HCT116 (cell line): ENCODE measurements at regions not wholly inside any gene's neighbourhood (a gene's known extent, or its start where the extent isn't known, plus 50 kb on each side); places are given as distances from the start of the nearest gene placed in this dataset.

Experiments
- ATAC-seq: fragments of 200-7000 bp; cut with Tn5 transposase; 2 replicates; pipeline ENCODE4 v1.9.1; 2020; ENCODE audit warnings: mild to moderate bottlenecking, moderate library complexity
- BruUV-seq: library from RNA; stranded (reverse); fragments of 400-500 nt; replicated peaks from 2 replicates; lab custom pipeline; 2021; lab: Mats Ljungman, UMichigan
- CTCF ChIA-PET: fragments of 300-600 bp; sonication (Branson Sonifier 250); formaldehyde crosslinking; loops from one replicate; lab custom pipeline; 2021; ENCODE audit warnings: antibody characterized with exemption; lab: Charles Lee
- POLR2A ChIA-PET: fragments of 300-600, 350-600 bp; sonication (Branson Sonifier 250); formaldehyde crosslinking; loops from one replicate; lab custom pipeline; 2021; ENCODE audit warnings: antibody characterized with exemption; lab: Charles Lee
- RAD21 ChIA-PET, 2 experiments: fragments of 300-600 bp; sonication (Branson Sonifier 250); formaldehyde crosslinking; loops; one replicate each; lab custom pipeline; 2023; ENCODE audit warnings: low total read pairs in 2 of 2; ENCODE audit not compliant: uncharacterized antibody in 2 of 2, unreplicated experiment in 2 of 2, low non-redundant PET in 1 of 2; lab: Charles Lee
- DNase-seq: peaks from one replicate; pipeline ENCODE4 v3.0.0-alpha.2; 2010; ENCODE audit warnings: low read depth, low spot score
- H2AFZ ChIP-seq: fragments of 200-600 bp; shearing (Covaris generic), sonication (generic); 2 replicates; pipeline ENCODE4 v1.6.1; 2017; ENCODE audit warnings: low read depth, mixed run types, mixed read lengths, antibody characterized with exemption, low read length; ENCODE audit not compliant: poor library complexity, severe bottlenecking
- H3K27ac ChIP-seq: 2 replicates; pipeline ENCODE4 v1.5.1; 2012; ENCODE audit warnings: low read depth, low read length
- H3K27me3 ChIP-seq: fragments of 200-600 bp; sonication (generic); 2 replicates; pipeline ENCODE4 v1.6.1; 2016; ENCODE audit warnings: mixed run types, low read length, mixed read lengths; ENCODE audit not compliant: insufficient read depth
- H3K36me3 ChIP-seq, 2 experiments: fragments of 200-500 bp in 1 of 2; fragments of 200-600 bp in 1 of 2; sonication (Bioruptor generic) in 1 of 2; sonication (generic) in 1 of 2; 2 replicates each; pipeline versions ENCODE4 v1.5.1 to v1.6.1; 2014 to 2016; ENCODE audit warnings: low read length in 2 of 2, inconsistent platforms in 1 of 2, mixed read lengths in 1 of 2, mixed run types in 1 of 2; ENCODE audit not compliant: insufficient read depth in 2 of 2, control insufficient read depth in 1 of 2
- H3K4me1 ChIP-seq, 2 experiments: fragments of 200-600 bp in 1 of 2; sonication (generic) in 1 of 2; 2 replicates each; pipeline versions ENCODE4 v1.5.1 to v1.6.1; 2012 to 2017; ENCODE audit warnings: low read length in 2 of 2, inconsistent platforms in 1 of 2, mild to moderate bottlenecking in 1 of 2, mixed read lengths in 1 of 2, mixed run types in 1 of 2, moderate library complexity in 1 of 2; ENCODE audit not compliant: insufficient read depth in 2 of 2, control insufficient read depth in 1 of 2
- H3K4me2 ChIP-seq: fragments of 200-600 bp; sonication (generic); 2 replicates; pipeline ENCODE4 v1.6.1; 2017; ENCODE audit warnings: mixed run types, low read length, mixed read lengths
- H3K4me3 ChIP-seq, 2 experiments: fragments of 200-600 bp in 1 of 2; sonication (generic) in 1 of 2; replicated peaks in 1 of 2; 2 replicates each; pipeline ENCODE4 v1.5.1; 2011 to 2016; ENCODE audit warnings: low read length in 2 of 2, control low read depth in 1 of 2, low read depth in 1 of 2, mild to moderate bottlenecking in 1 of 2, mixed read lengths in 1 of 2, mixed run types in 1 of 2
- H3K79me2 ChIP-seq: fragments of 200-600 bp; sonication (generic); 2 replicates; pipeline ENCODE4 v1.6.1; 2017; ENCODE audit warnings: mild to moderate bottlenecking, mixed run types, low read length, moderate library complexity, mixed read lengths; ENCODE audit not compliant: insufficient read depth
- H3K9ac ChIP-seq: fragments of 200-600 bp; sonication (generic); 2 replicates; pipeline ENCODE4 v1.6.1; 2016; ENCODE audit warnings: low read length, mixed read lengths
- H3K9me2 ChIP-seq: fragments of 200-600 bp; sonication (generic), shearing (Covaris generic); 2 replicates; pipeline ENCODE4 v1.6.1; 2017; ENCODE audit warnings: mixed run types, mild to moderate bottlenecking, moderate library complexity; ENCODE audit not compliant: insufficient read depth
- H3K9me3 ChIP-seq, 2 experiments: fragments of 200-500 bp in 1 of 2; fragments of 200-600 bp in 1 of 2; sonication (Bioruptor generic) in 1 of 2; sonication (generic) in 1 of 2; 2 replicates each; pipeline ENCODE4 v1.6.1; 2014 to 2017; ENCODE audit warnings: low read length in 2 of 2, mixed read lengths in 2 of 2, inconsistent platforms in 1 of 2, low read depth in 1 of 2, mild to moderate bottlenecking in 1 of 2, mixed run types in 1 of 2, moderate library complexity in 1 of 2; ENCODE audit not compliant: control insufficient read depth in 1 of 2, insufficient read depth in 1 of 2
- H4K20me1 ChIP-seq: fragments of 200-600 bp; sonication (generic), shearing (Covaris generic); 2 replicates; pipeline ENCODE4 v1.6.1; 2017; ENCODE audit warnings: mixed run types, mild to moderate bottlenecking, moderate library complexity; ENCODE audit not compliant: insufficient read depth
- CBX3 ChIP-seq: IDR thresholded peaks from 2 replicates; pipeline ENCODE4 v1.6.1; 2012; ENCODE audit warnings: low read depth
- EZH2 ChIP-seq: fragments of 200-600 bp; sonication (generic); IDR thresholded peaks from 2 replicates; pipeline ENCODE4 v1.6.1; 2017; ENCODE audit warnings: antibody characterized with exemption, mixed run types
- EZH2phosphoT487 ChIP-seq: fragments of 200-600 bp; IDR thresholded peaks from 2 replicates; pipeline ENCODE4 v1.6.1; 2018; ENCODE audit warnings: antibody characterized with exemption, borderline replicate concordance
- JUND ChIP-seq: IDR thresholded peaks from 2 replicates; pipeline ENCODE4 v1.6.1; 2012
- RAD21 ChIP-seq: IDR thresholded peaks from 2 replicates; pipeline ENCODE4 v1.6.1; 2012; ENCODE audit warnings: low read depth, mild to moderate bottlenecking
- SP1 ChIP-seq: IDR thresholded peaks from 2 replicates; pipeline ENCODE4 v1.6.1; 2012; ENCODE audit warnings: low read depth
- TCF7L2 ChIP-seq: IDR thresholded peaks from 2 replicates; pipeline ENCODE4 v1.7.0; 2011; ENCODE audit warnings: borderline replicate concordance, inconsistent platforms; ENCODE audit not compliant: insufficient read depth, insufficient read length; ENCODE audit errors: extremely low read depth
- YY1 ChIP-seq: IDR thresholded peaks from 2 replicates; pipeline ENCODE4 v1.6.1; 2011; ENCODE audit warnings: low read length, low read depth, moderate library complexity, mild to moderate bottlenecking; ENCODE audit not compliant: insufficient replicate concordance; ENCODE audit errors: extremely low read depth
- ZFX ChIP-seq: fragments of 450-650 bp; IDR thresholded peaks from 2 replicates; pipeline ENCODE4 v1.6.1; 2017
- ZNF274 ChIP-seq: fragments of 200-500 bp; sonication (Bioruptor generic); IDR thresholded peaks from 2 replicates; pipeline ENCODE4 v1.6.1; 2014; ENCODE audit warnings: mild to moderate bottlenecking, low read depth, low read length, inconsistent platforms
- intact Hi-C: fragments of 100-400 bp; cut with micrococcal nuclease; formaldehyde crosslinking; loops from 2 replicates; pipeline ENCODE4 v1.10.0; 2022
- TF ChIP-seq, protein P1 (sequence below): IDR thresholded peaks from 2 replicates; pipeline ENCODE4 v1.6.1; 2012
- TF ChIP-seq, protein P2 (sequence below), 3 experiments: fragments of 200-600 bp in 1 of 3; sonication (generic) in 1 of 3; IDR thresholded peaks in 2 of 3; conservative IDR thresholded peaks in 1 of 3; 2 replicates each; pipeline ENCODE4 v1.5.1; 2012 to 2017; ENCODE audit warnings: low read depth in 2 of 3, low read length in 2 of 3, antibody characterized with exemption in 1 of 3, borderline replicate concordance in 1 of 3, control low read depth in 1 of 3, mild to moderate bottlenecking in 1 of 3, mixed read lengths in 1 of 3, mixed run types in 1 of 3, moderate library complexity in 1 of 3; ENCODE audit not compliant: insufficient read depth in 1 of 3
- TF ChIP-seq, protein P3 (sequence below): IDR thresholded peaks from 2 replicates; pipeline ENCODE4 v1.6.1; 2012; ENCODE audit warnings: low read depth

DNA sequence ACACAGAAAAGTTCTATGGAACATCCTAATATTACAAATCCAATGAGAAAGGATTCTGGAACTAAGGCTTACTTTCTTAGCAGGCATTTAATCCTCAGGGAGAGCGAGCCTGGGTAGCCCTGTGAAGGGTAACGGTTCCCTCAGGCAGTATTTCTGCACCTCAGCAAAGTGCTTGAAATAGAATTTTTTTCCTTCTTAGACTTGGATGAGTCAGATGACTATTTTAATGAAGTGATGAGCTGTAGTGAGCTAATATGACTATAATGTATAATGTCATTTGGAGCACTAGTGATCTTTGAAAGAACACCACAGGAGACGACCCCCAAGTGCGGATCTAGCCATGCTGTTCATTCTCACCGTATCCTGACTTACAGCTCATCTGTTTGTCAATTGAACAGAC is 493.0 kb upstream of the FAM241A start:
- ChIA-PET CTCF (no interaction called here), RAD21 (no interaction called here), POLR2A (no interaction called here)
- TF ChIP-seq, protein P1, sequence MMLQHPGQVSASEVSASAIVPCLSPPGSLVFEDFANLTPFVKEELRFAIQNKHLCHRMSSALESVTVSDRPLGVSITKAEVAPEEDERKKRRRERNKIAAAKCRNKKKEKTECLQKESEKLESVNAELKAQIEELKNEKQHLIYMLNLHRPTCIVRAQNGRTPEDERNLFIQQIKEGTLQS = no peak
- TF ChIP-seq SP1 (no peak), ZNF274 (no peak), YY1 (no peak), RAD21 (no peak), JUND (no peak), EZH2phosphoT487 (no peak), ZFX (no peak), TCF7L2 (no peak), EZH2 (no peak), CBX3 (no peak)
- TF ChIP-seq, protein P2, sequence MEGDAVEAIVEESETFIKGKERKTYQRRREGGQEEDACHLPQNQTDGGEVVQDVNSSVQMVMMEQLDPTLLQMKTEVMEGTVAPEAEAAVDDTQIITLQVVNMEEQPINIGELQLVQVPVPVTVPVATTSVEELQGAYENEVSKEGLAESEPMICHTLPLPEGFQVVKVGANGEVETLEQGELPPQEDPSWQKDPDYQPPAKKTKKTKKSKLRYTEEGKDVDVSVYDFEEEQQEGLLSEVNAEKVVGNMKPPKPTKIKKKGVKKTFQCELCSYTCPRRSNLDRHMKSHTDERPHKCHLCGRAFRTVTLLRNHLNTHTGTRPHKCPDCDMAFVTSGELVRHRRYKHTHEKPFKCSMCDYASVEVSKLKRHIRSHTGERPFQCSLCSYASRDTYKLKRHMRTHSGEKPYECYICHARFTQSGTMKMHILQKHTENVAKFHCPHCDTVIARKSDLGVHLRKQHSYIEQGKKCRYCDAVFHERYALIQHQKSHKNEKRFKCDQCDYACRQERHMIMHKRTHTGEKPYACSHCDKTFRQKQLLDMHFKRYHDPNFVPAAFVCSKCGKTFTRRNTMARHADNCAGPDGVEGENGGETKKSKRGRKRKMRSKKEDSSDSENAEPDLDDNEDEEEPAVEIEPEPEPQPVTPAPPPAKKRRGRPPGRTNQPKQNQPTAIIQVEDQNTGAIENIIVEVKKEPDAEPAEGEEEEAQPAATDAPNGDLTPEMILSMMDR (IDR thresholded peaks at IDR 0.05 in 2 of 3, conservative IDR thresholded peaks at IDR 0.05 in 1 of 3; ENCODE audit: borderline replicate concordance in 1 of 3, insufficient read depth in 1 of 3, low read depth in 2 of 3, low read length in 2 of 3) = no peak
- TF ChIP-seq, protein P3, sequence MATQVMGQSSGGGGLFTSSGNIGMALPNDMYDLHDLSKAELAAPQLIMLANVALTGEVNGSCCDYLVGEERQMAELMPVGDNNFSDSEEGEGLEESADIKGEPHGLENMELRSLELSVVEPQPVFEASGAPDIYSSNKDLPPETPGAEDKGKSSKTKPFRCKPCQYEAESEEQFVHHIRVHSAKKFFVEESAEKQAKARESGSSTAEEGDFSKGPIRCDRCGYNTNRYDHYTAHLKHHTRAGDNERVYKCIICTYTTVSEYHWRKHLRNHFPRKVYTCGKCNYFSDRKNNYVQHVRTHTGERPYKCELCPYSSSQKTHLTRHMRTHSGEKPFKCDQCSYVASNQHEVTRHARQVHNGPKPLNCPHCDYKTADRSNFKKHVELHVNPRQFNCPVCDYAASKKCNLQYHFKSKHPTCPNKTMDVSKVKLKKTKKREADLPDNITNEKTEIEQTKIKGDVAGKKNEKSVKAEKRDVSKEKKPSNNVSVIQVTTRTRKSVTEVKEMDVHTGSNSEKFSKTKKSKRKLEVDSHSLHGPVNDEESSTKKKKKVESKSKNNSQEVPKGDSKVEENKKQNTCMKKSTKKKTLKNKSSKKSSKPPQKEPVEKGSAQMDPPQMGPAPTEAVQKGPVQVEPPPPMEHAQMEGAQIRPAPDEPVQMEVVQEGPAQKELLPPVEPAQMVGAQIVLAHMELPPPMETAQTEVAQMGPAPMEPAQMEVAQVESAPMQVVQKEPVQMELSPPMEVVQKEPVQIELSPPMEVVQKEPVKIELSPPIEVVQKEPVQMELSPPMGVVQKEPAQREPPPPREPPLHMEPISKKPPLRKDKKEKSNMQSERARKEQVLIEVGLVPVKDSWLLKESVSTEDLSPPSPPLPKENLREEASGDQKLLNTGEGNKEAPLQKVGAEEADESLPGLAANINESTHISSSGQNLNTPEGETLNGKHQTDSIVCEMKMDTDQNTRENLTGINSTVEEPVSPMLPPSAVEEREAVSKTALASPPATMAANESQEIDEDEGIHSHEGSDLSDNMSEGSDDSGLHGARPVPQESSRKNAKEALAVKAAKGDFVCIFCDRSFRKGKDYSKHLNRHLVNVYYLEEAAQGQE = no peak
- Histone ChIP-seq H3K9ac (no peak overlapping the region), H2AFZ (no peak overlapping the region), H4K20me1 (no peaks in the 10 kb centered on the region), H3K36me3 (no peaks in the 10 kb centered on the region), H3K27ac (no peak overlapping the region), H3K9me2 (no peaks in the 10 kb centered on the region), H3K4me2 (no peak overlapping the region), H3K27me3 (no peaks in the 10 kb centered on the region), H3K4me3 (no peak overlapping the region), H3K4me1 (no peaks in the 10 kb centered on the region), H3K79me2 (no peaks in the 10 kb centered on the region), H3K9me3 (no peaks in the 10 kb centered on the region)
- DNase-seq = no peak
- intact Hi-C loops = no loop called here
- ATAC-seq = no peak
- no TSS peak for BruUV-seq
